Activated CD8-positive, alpha-beta memory T cell treated with anti-CD3 and anti-CD28 coated beads for 1 hour (primary cell): ENCODE measurements at regions not wholly inside any gene's neighbourhood (a gene's known extent, or its start where the extent isn't known, plus 50 kb on each side); places are given as distances from the start of the nearest gene placed in this dataset.

ENCODE experiments used
- DNase-seq, 2 donors: peaks; one replicate each; pipeline ENCODE4 v3.0.0-alpha.2; 2020; ENCODE audit warnings: low read depth in 1 of 2; ENCODE audit errors: extremely low read depth in 1 of 2

- no peak for DNase-seq
These were observed 850.8 kb upstream of the RBFOX1 start for GRCh38 chr16:6481894-6482293.

- DNase-seq, result no peak
These were observed 878.9 kb upstream of the RBFOX1 start for GRCh38 chr16:6453742-6454141.

GRCh38 chr16:6447021-6447790, 885.4 kb upstream of the RBFOX1 start:
- no peak for DNase-seq

GRCh38 chr16:6446370-6446769, 886.3 kb upstream of the RBFOX1 start:
- no peak for DNase-seq

GRCh38 chr16:6439129-6439528, 893.5 kb upstream of the RBFOX1 start:
- no peak for DNase-seq

GRCh38 chr16:6428861-6429260, 903.8 kb upstream of the RBFOX1 start:
- no peak for DNase-seq

- no peak for DNase-seq
These were observed 905.0 kb upstream of the RBFOX1 start for GRCh38 chr16:6427621-6428020.

- DNase-seq, result no peak
These were observed 925.0 kb upstream of the RBFOX1 start for GRCh38 chr16:6407596-6407995.

GRCh38 chr16:6406028-6406427, 926.6 kb upstream of the RBFOX1 start:
- no peak for DNase-seq

GRCh38 chr16:6382924-6383459, 949.7 kb upstream of the RBFOX1 start:
- no peak for DNase-seq

- no peak for DNase-seq
These were observed 950.7 kb upstream of the RBFOX1 start for GRCh38 chr16:6381896-6382295.

- DNase-seq, result no peak
These were observed 954.7 kb upstream of the RBFOX1 start for GRCh38 chr16:6377956-6378355.

GRCh38 chr16:6375465-6376075, 957.1 kb upstream of the RBFOX1 start:
- DNase-seq, result no peak

- DNase-seq, result no peak
These were observed 957.8 kb upstream of the RBFOX1 start for GRCh38 chr16:6374821-6375220.

GRCh38 chr16:6364846-6365245, 967.8 kb upstream of the RBFOX1 start:
- DNase-seq, result no peak

GRCh38 chr16:6363896-6364607, 968.6 kb upstream of the RBFOX1 start:
- DNase-seq, result no peak

- DNase-seq, result no peak
These were observed 969.2 kb upstream of the RBFOX1 start for GRCh38 chr16:6363396-6363795.

- DNase-seq, result no peak
These were observed 970.3 kb upstream of the RBFOX1 start for GRCh38 chr16:6362321-6362720.

- DNase-seq, result no peak
These were observed 972.0 kb upstream of the RBFOX1 start for GRCh38 chr16:6360641-6361040.

GRCh38 chr16:6356911-6357310, 975.7 kb upstream of the RBFOX1 start:
- no peak for DNase-seq

- DNase-seq, result no peak
These were observed 982.9 kb upstream of the RBFOX1 start for GRCh38 chr16:6349725-6350124.

GRCh38 chr16:6345090-6345489, 987.6 kb upstream of the RBFOX1 start:
- DNase-seq, result no peak
